ENCODE measurements at regions not wholly inside any gene's neighbourhood (a gene's known extent, or its start where the extent isn't known, plus 50 kb on each side); places are given as distances from the start of the nearest gene placed in this dataset.
A peak's percentile ranks its signal among the peaks of the same experiment; 100 is the strongest.
"Not testable (repeated sequence)": the region's sequence is repeated elsewhere in the genome, so short reads cannot be mapped to it uniquely, and the experiment has no call there.

DNA sequence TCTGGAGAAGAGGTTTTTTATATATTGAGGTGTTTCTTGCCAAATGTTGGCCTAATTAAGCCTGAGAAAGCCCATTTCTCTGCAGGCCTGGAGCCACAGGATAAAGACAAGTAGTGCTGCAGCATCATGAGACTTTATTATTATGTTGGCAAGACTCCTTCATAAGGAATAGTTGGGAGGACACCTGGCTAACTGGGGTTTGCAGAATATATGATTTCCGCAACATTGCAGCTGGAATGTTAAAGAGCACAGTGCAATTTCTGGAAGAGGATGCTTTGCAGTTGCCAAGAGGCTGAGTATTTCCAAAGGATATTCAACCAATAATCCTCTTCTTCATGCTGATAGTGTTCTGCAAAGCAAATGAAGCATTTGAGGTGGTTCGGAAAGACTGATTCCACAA, 1512.8 kb upstream of the LRRTM3 start:
- no peak for DNase-seq (ENCODE audit: low read depth)

DNA sequence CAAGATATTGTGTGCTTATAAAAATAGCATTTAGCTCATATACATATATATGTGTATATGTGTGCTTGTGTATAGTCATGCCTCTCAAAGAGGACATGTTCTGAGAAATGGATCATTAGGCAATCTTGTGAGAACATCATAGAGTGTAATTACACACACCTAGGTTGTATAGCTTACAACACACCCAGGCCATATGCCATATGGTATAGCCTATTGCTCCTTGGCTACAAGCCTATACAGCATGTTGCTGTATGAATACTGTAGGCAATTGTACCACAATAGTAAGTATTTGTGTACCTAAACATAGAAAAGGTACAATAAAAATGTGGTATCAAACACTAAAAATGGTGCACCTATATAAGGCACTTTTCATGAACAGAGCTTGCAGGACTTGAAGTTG, 1510.5 kb upstream of the LRRTM3 start:
- no peak for DNase-seq (ENCODE audit: low read depth)

DNA sequence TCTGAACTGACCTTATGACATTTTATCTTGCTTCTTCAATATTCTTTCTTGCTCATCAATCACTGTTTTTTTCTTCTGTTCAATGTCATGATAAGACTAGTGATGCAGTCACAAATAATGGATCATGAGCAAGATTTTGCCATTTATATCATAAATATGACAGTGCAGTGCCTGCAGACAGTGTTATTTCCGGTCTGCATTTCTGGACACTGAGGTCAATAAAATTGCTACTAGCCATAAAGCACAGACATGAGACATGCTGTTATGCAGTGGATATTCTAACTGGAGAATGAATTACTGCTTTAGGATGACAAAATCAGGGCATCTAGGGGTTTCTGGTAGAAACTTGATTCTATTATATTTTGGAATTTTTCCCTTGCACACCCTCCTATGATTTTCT, 1509.7 kb upstream of the LRRTM3 start:
- peak; percentile 23 for DNase-seq (ENCODE audit: low read depth)

DNA sequence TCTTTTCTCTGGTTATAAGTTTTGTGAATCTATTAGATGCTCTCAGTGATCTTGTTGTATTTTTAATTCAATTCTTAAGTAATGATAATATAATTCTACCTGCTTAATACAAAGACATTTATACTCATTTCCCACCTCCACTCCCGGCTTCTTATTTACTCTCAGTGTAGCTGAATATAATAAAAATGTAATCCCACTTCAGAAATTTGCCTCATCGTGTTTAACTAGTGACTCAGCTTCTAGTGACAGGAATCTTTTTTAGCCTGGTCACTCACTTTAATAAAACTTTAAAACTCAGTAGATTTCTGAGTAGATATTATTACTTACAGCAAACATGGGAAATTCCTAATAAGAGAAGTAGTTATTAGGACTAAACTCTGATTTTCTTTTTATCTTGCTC, 1506.2 kb upstream of the LRRTM3 start:
- DNase-seq (ENCODE audit: low read depth), result peak; percentile 47

DNA sequence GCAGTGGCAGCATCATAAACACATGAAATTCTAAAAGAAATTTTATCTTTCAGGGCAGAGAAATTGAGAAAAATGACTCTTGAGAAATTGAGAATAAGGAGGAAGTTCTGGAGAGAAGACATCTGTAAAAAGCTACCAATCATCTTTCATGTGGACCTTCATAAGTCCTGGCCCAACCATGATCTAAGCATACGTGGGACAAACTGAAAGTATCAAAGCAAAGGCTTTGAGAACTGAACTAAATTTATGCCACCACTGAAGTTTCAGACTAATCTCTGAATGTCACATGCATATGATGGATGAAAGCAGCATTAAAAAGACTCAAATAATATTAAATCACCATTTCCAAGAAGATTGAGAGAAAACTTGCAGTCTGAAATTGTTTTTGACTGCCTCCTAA, 1502.8 kb upstream of the LRRTM3 start:
- no peak for DNase-seq (ENCODE audit: low read depth)

DNA sequence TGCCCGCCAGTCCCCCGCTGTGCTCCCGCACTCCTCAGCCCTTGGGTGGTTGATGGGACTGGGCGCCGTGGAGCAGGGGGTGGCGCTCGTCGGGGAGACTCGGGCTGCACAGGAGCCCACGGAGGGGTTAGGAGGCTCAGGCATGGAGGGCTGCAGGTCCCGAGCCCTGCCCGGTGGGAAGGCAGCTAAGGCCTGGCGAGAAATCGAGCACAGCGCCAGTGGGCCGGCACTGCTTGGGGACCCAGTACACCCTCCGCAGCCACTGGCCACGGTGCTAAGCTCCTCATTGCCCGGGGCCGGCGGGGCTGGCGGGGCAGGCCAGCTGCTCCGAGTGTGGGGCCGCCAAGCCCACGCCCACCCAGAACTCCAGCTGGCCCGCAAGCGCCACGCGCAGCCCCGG, 1496.5 kb upstream of the LRRTM3 start:
- not testable (repeated sequence) for DNase-seq (ENCODE audit: low read depth)

DNA sequence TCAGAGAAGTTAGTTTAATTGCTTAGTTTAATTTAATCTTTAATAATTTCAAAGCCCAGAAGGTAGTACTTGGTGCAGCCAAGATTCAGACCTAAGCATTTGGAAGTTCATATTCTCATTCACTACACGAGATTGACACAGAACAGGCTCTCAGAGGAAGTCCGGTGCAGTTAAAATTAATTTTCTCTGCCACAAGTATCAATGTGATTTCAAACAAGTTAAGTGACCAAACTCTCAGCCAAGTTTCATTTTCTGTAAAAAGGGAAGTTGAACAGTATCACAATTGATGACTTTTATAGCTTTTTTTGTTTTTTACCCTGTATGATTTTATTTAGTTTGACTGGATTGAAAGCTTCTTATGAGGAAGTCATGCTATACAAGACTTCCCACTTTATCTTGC, 1494.9 kb upstream of the LRRTM3 start:
- no peak for DNase-seq (ENCODE audit: low read depth)

DNA sequence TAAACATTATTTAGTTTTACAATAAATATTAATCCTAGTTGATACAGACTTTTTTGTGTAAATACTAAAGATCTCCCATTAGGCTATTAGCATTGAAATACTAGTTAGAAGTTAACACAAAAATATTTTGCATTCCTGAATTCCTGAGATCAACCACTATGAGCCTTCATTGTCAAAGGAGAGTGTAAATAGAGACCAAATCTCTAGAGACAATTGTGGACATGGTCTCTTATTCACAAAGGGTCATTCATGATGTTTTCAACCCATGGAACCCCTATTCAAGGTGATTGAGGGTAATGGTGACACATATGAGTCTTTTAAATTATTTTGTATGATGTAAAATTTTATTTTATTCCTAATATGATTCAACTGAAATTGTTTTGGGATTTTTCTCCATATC, 1454.8 kb upstream of the LRRTM3 start:
- DNase-seq (ENCODE audit: low read depth), result peak; percentile 13

DNA sequence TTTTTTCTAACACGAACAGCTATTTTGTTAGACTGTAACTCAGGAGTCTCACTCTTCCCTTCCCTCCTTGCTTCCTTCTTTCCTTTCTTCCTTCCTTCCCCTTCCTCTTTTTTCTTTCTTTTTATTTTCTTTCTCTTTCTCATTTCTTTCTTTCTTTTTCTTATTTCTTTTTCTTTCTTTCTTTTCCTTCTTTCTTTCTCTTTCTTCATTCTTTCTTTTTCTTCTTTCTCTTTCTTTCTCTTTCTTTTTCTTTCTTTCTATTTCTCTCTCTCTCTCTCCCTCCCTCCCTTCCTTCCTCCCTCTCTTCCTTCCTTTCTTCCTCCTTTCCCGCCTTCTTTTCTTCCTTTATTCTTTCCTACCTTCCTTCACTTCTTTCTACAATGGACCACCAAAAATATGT, 1443.0 kb upstream of the LRRTM3 start:
- no peak for DNase-seq (ENCODE audit: low read depth)

DNA sequence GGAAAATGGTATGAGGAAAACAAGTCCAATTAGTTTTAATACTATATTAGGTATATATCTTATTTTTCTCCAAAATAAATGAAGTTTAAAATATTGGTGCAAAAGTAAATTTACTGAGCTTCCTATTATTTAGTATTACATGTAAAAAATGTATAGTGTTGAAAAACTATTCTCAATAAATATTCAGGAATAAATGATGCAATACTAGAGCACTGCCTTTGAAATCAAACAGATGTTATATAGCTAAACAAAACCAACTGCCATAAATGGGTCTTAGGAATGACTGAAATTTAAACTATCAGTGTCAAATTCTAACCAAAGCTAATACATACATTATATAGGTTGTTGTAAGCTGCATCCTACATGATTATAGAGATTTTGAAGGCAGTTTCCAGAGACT, 1434.0 kb upstream of the LRRTM3 start:
- no peak for DNase-seq (ENCODE audit: low read depth)

DNA sequence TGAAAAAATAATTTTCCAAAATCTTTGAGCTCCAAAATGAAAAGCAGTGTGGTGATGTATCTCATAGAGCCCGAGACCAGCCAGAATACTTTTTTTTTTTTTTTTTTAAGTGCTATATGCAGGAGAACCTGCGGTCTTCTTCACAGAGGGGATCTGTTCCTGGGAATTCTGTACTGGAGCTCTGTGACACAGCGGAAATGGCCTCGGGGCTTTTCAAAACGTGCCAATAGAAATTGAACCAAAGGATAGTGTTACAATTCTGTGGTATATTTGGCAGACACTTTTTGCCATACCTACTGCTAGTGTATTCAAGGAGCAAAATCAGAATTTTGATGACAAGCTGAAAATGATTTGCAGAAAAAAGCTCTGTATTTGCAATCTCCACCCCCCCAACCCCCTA, 1429.3 kb upstream of the LRRTM3 start:
- no peak for DNase-seq (ENCODE audit: low read depth)

DNA sequence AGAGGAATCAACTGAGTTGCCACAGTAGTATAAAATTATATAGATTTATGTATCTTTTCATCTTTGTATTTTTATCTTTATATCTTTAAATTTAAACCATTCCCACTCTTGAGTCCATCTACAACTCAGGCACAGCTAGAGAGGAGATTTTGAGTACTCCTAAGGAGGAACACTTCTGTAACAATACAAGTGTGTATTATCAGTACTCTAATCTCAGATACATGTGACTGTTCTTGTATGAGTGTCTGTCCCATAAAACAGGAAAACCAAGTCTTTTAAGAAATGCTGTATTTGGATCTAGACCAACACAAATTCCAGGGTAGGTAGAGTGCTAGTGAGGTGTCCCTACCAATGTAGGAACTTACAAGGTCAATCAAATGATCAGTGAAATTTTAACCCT, 1428.0 kb upstream of the LRRTM3 start:
- DNase-seq (ENCODE audit: low read depth), result no peak

DNA sequence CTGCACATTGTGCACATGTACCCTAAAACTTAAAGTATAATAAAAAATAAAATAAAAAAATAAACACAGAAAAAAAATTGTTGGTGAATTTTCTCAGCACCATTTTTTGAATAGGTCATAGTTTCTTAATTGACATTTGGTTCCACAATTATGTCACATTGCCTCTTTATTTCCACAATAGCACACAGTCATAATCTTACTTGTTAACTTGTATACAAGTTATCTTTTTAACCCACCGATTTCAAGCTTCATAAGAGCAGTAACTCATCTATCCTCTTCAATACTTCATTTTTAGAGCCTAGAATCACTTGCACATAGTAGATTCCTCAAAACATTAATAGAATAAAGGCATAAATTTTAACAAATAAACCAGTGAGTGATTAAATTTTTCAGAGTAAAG, 1425.1 kb upstream of the LRRTM3 start:
- DNase-seq (ENCODE audit: low read depth), result no peak

DNA sequence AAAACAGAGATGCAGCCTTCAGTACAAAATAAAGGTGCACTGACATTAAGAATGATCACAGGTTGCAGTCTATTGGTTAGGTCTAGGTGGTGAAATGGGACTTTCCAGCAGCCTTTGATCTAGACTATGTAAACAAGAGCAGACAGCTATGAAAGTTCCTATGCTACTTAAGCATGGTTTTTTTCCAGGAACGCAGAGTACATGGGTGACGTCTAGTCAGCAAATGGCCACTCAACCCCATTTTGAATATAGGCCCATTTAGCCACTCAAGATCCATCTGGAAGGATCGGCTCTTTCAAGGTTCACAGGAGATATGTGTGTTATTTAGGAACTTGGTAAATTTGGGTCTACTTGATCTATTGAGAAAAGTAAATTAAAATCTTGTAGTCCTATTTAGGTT, 1424.6 kb upstream of the LRRTM3 start:
- no peak for DNase-seq (ENCODE audit: low read depth)

DNA sequence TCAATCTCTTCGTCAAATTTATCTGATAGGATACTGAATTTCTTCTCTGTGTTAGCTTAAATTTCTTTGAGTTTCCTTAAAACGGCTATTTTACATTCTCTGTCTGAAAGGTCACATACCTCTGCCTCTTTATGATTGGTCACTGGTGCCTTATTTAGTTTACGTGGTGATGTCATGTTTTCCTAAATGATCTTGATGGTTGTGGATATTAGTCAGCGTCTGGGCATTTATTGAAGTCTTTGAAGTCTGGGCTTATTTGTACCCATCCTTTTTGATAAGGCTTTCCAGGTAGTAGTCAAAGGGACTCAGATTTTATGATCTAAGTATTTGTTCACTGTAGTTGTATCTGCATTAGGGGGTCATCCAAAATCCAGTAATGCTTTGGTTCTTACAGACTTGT, 1407.5 kb upstream of the LRRTM3 start:
- no peak for DNase-seq (ENCODE audit: low read depth)

DNA sequence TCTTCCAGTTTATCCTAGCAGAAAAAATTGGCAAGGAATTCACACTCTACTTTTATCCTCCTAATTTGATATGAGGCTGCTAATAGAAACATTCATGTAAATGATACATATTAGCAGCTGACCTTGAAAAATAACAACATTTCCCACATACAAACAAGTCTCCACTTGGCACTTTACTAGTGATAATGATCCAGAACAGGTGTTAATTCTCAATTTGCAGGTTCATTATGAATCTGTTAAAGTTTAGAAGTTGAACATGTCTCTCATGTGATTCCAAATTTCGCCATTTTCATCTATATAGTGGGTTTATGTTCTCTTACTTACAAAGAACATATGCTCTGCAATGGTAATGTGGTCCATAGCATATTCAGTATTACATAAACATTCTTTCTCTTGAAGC, 1396.8 kb upstream of the LRRTM3 start:
- no peak for DNase-seq (ENCODE audit: low read depth)

DNA sequence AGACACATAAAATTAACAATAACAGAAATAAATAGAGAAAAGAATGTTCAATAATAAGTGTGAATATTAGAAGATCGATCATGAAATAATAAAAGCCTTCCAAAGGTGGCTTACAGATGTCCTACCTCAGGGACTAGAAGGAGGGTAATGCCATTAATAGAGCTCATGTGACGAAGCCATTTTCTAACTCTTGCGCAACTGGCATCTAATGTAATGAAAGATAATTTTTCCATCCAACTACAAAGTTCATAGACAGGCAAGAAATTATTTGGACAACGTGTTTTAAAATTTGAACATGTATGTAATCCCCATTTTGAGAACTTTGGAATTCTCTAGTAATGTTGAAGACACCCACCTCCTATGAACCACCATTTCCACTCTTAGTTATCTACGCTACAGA, 1394.3 kb upstream of the LRRTM3 start:
- no peak for DNase-seq (ENCODE audit: low read depth)

DNA sequence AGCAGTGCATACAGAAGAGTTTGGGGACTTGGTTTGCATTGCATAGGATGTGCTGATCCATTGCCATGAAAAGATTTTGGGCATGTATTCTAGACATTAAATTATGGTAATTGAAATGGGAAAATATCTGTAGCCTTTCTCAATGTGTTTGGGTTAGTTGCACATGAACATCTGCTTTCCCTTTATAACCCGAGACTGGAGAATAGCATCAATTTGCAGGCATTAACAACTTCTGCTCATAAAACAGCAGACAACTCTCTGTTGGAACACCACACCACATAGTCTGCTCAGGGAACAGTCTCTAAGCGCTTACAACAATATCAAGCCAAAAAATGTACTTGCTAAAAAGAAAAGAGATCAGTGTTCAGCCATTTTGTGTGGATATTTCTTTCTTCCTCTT, 1391.1 kb upstream of the LRRTM3 start:
- no peak for DNase-seq (ENCODE audit: low read depth)

DNA sequence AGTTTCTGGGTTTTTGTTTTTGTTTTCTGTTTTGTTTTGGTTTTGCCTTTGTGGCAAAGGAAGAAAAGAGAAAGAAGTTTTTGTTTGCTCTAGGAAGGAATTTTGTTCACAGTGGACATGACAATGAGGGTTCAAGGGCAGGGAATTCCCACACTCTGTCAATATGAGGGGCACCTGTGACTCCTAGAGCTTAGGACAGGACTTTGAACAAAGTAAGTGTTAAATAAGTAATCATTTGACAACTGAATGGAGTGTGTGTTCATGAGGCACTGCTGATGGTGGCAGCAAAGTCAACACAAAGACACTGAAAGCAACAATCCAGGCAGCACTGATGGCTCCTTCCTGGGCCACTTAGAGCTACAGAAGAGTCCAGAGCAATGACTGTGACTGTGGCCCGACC, 1381.1 kb upstream of the LRRTM3 start:
- DNase-seq (ENCODE audit: low read depth), result no peak

DNA sequence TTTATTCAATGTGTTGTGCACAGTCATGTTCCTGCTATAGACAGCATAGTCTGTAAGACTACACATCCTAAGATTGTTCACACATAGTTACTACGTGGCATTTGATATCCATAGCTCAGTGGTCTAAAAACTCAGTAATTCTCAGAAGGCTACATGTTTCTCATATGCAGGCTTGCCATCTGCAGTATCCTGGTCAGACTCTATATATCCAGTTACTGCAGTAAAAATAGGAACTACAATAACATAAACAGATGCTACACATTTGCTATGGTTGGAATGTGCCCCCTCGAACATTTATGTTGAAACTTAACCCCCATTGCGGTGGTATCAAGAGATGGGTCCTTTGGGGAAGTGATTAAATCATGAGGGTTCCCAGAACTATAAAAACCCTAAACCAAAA, 1377.8 kb upstream of the LRRTM3 start:
- no peak for DNase-seq (ENCODE audit: low read depth)

DNA sequence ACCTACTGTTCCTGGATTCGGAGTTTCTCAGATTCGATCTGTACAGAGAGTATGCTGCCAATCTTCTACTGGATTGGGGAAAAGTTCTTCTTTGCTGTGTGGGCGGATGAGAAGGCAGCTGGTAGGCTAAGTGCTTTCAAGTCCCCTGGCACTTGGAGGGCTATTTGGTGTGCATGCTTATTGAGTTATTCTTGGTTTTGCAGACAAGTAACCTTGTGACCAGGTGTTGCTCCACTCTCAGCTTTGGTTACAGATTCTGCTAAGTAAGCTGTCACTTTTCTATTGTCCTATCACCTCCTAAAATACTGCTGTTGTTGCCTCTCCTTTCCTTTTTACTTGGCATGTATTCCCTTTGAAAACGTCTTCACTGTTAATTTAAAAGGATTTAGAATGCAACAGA, 1375.1 kb upstream of the LRRTM3 start:
- no peak for DNase-seq (ENCODE audit: low read depth)

DNA sequence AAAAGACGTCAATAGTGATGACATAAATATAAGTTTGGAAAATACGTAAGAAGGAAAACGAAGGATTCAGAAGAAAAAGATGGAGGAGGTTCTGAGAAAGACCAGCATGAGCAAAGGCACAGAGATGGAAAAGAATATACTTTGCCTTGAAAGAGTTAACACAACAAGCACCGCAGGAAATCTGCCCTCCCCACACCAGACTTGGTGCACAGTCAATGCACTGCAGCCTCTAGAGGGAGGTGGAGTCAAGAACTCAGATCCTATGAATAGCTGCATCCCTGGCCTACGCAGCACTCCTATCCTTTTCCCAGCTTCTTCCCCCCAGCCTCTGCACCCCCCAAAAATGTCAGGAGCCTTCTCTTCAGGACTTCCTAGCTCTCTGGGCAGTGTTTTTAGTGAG, 1370.6 kb upstream of the LRRTM3 start:
- no peak for DNase-seq (ENCODE audit: low read depth)

DNA sequence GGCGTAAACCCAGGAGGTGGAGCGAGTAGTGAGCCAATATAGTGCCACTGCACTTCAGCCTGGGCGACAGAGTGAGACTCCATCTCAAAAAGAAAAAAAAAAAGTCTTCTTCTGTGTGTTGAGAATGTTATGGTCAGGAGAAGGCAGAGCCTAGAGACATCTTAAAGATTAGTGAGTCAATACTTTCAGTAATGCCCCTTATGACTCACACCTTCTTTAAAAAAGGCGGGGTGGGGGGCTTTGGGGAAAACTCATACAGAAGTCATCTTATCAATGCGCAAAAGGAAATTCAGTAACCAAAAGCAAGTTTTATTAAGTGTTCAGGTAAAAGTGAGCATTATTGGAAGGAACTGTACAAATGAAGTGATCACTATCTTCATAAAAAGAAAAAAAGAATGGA, 1369.8 kb upstream of the LRRTM3 start:
- DNase-seq (ENCODE audit: low read depth), result no peak

DNA sequence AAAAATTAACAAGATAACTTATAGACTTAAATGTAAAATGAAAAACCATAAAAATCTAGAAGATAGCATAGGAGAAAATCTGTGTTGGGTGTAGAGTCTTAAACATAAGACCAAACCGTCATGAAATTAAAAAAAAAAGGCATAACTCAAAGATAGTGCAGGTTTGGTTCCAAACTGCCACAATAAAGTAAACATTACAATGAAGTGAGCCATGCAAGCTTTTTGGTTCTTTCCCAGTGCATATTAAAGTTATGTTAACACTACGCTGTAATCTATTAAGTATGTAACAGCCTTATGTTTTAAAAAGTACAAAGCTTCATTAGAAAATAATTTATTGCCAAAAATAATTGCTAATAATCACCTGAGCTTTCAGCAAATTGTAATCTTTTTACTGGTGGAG, 1366.5 kb upstream of the LRRTM3 start:
- no peak for DNase-seq (ENCODE audit: low read depth)

DNA sequence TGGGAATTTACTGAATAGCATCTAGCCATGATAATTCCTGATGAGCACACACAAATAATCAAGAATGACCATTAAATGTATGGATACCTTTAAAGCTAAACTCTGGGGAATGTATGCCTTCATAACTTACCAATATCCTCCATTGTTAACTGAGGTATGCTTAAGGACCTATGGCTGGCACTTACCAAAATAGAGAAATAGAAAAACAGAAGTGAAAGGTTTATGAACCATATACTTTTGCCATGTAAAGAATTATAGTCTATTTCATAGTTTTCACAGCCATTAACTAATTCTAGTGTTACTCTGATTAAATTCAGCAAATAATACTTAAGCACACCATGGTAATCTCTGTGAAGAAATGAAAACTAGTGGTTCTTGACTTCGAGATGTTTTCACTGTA, 1360.6 kb upstream of the LRRTM3 start:
- DNase-seq (ENCODE audit: low read depth), result no peak
